Activated naive CD4-positive, alpha-beta T cell treated with anti-CD3 and anti-CD28 coated beads for 36 hours (primary cell): ENCODE measurements at regions not wholly inside any gene's neighbourhood (a gene's known extent, or its start where the extent isn't known, plus 50 kb on each side); places are given as distances from the start of the nearest gene placed in this dataset.

Experiments used
- CTCF ChIA-PET: fragments of 350-600 bp; sonication (Branson Sonifier 250); formaldehyde crosslinking; loops from one replicate; lab custom pipeline; 2021; ENCODE audit warnings: antibody characterized with exemption; lab: Charles Lee
- DNase-seq: peaks from one replicate; pipeline ENCODE4 v3.0.0-alpha.2; 2020
- H3K27ac Mint-ChIP-seq: one replicate; pipeline ENCODE4 v1.8.0; 2021; ENCODE audit warnings: mild to moderate bottlenecking, mixed read lengths
- H3K27me3 Mint-ChIP-seq: one replicate; pipeline ENCODE4 v1.8.0; 2021; ENCODE audit warnings: low read depth, mixed read lengths
- H3K36me3 Mint-ChIP-seq: one replicate; pipeline ENCODE4 v1.8.0; 2021; ENCODE audit warnings: low read depth, mixed read lengths
- H3K4me1 Mint-ChIP-seq: one replicate; pipeline ENCODE4 v1.8.0; 2021; ENCODE audit warnings: low read depth, mixed read lengths
- H3K4me3 Mint-ChIP-seq: one replicate; pipeline ENCODE4 v1.8.0; 2021; ENCODE audit warnings: mild to moderate bottlenecking, moderate library complexity, mixed read lengths
- H3K9me3 Mint-ChIP-seq: one replicate; pipeline ENCODE4 v1.8.0; 2021; ENCODE audit warnings: mixed read lengths
- intact Hi-C: fragments of 100-400 bp; cut with micrococcal nuclease; formaldehyde crosslinking; loops from one replicate; pipeline ENCODE4 v1.15.1; 2023

GRCh38 chr3:27628026-27628750, 93.9 kb downstream of the EOMES start:
- Mint-ChIP-seq H3K27ac (no peak overlapping the region), H3K36me3 (no peaks in the 10 kb centered on the region), H3K4me3 (no peak overlapping the region), H3K27me3 (no peaks in the 10 kb centered on the region), H3K4me1 (peaks cover 21% of the 10 kb centered on the region), H3K9me3 (no peaks in the 10 kb centered on the region)
- intact Hi-C loops, result no loop called here
- CTCF ChIA-PET, result interaction anchor here (1.5 kb wide), 1 partner anchor 53 kb away, joined by 3 read pairs; no protein-coding TSS in a partner anchor
- DNase-seq, result no peak

- peaks cover 17% of the 10 kb centered on the region for H3K4me1 Mint-ChIP-seq
- no peak overlapping the region for H3K27ac Mint-ChIP-seq
- no peaks in the 10 kb centered on the region for H3K36me3 Mint-ChIP-seq
- H3K27me3 Mint-ChIP-seq, result no peaks in the 10 kb centered on the region
- DNase-seq, result no peak
- intact Hi-C loops, result no loop called here
- no peak overlapping the region for H3K4me3 Mint-ChIP-seq
- H3K9me3 Mint-ChIP-seq, result no peaks in the 10 kb centered on the region
- CTCF ChIA-PET, result no interaction called here
Observed at GRCh38 chr3:27626596-27627118, 95.5 kb downstream of the EOMES start.

- Mint-ChIP-seq H3K4me1 (peaks cover 14% of the 10 kb centered on the region), H3K9me3 (no peaks in the 10 kb centered on the region), H3K36me3 (no peaks in the 10 kb centered on the region), H3K27ac (no peak overlapping the region), H3K27me3 (no peaks in the 10 kb centered on the region), H3K4me3 (no peak overlapping the region)
- intact Hi-C loops, result no loop called here
- DNase-seq, result no peak
- CTCF ChIA-PET, result no interaction called here
Observed at GRCh38 chr3:27625864-27626263, 96.3 kb downstream of the EOMES start.

GRCh38 chr3:27623085-27623753, 98.9 kb downstream of the EOMES start:
- Mint-ChIP-seq H3K36me3 (no peaks in the 10 kb centered on the region), H3K27me3 (no peaks in the 10 kb centered on the region), H3K9me3 (no peaks in the 10 kb centered on the region), H3K27ac (no peak overlapping the region), H3K4me3 (no peak overlapping the region), H3K4me1 (peaks cover 9% of the 10 kb centered on the region)
- intact Hi-C loops, result no loop called here
- no peak for DNase-seq
- CTCF ChIA-PET, result no interaction called here

GRCh38 chr3:27617552-27617951, 104.6 kb downstream of the EOMES start:
- no peaks in the 10 kb centered on the region for H3K27me3 Mint-ChIP-seq
- H3K9me3 Mint-ChIP-seq, result peaks cover 12% of the 10 kb centered on the region
- peaks cover 2% of the 10 kb centered on the region for H3K36me3 Mint-ChIP-seq
- H3K4me1 Mint-ChIP-seq, result no peaks in the 10 kb centered on the region
- no peak overlapping the region for H3K4me3 Mint-ChIP-seq
- intact Hi-C loops, result no loop called here
- CTCF ChIA-PET, result no interaction called here
- H3K27ac Mint-ChIP-seq, result no peak overlapping the region
- no peak for DNase-seq

GRCh38 chr3:27616031-27616430, 106.1 kb downstream of the EOMES start:
- Mint-ChIP-seq H3K27me3 (no peaks in the 10 kb centered on the region), H3K27ac (no peak overlapping the region), H3K4me1 (no peaks in the 10 kb centered on the region), H3K36me3 (peaks cover 2% of the 10 kb centered on the region), H3K9me3 (peaks cover 12% of the 10 kb centered on the region), H3K4me3 (no peak overlapping the region)
- no peak for DNase-seq
- CTCF ChIA-PET, result interaction anchor here (0.6 kb wide), 1 partner anchor 47 kb away, joined by 6 read pairs; no protein-coding TSS in a partner anchor
- intact Hi-C loops, result no loop called here

GRCh38 chr3:27615555-27615954, 106.6 kb downstream of the EOMES start:
- peaks cover 12% of the 10 kb centered on the region for H3K9me3 Mint-ChIP-seq
- intact Hi-C loops, result no loop called here
- no peaks in the 10 kb centered on the region for H3K4me1 Mint-ChIP-seq
- H3K36me3 Mint-ChIP-seq, result peaks cover 2% of the 10 kb centered on the region
- no peak overlapping the region for H3K4me3 Mint-ChIP-seq
- no peak overlapping the region for H3K27ac Mint-ChIP-seq
- H3K27me3 Mint-ChIP-seq, result no peaks in the 10 kb centered on the region
- no peak for DNase-seq
- CTCF ChIA-PET, result interaction anchor here (0.6 kb wide), 1 partner anchor 47 kb away, joined by 6 read pairs; no protein-coding TSS in a partner anchor

GRCh38 chr3:27614592-27614991, 107.5 kb downstream of the EOMES start:
- Mint-ChIP-seq H3K9me3 (peaks cover 12% of the 10 kb centered on the region), H3K36me3 (peaks cover 2% of the 10 kb centered on the region), H3K4me1 (no peaks in the 10 kb centered on the region), H3K4me3 (no peak overlapping the region), H3K27me3 (no peaks in the 10 kb centered on the region), H3K27ac (no peak overlapping the region)
- CTCF ChIA-PET, result no interaction called here
- no peak for DNase-seq
- intact Hi-C loops, result no loop called here

- no peak overlapping the region for H3K4me3 Mint-ChIP-seq
- no peak overlapping the region for H3K27ac Mint-ChIP-seq
- peaks cover 2% of the 10 kb centered on the region for H3K36me3 Mint-ChIP-seq
- no peaks in the 10 kb centered on the region for H3K27me3 Mint-ChIP-seq
- intact Hi-C loops, result no loop called here
- no peaks in the 10 kb centered on the region for H3K4me1 Mint-ChIP-seq
- CTCF ChIA-PET, result no interaction called here
- DNase-seq, result no peak
- peaks cover 12% of the 10 kb centered on the region for H3K9me3 Mint-ChIP-seq
Observed at GRCh38 chr3:27613846-27614500, 108.2 kb downstream of the EOMES start.

- Mint-ChIP-seq H3K9me3 (peaks cover 12% of the 10 kb centered on the region), H3K27me3 (no peaks in the 10 kb centered on the region), H3K4me3 (no peak overlapping the region), H3K27ac (no peak overlapping the region), H3K36me3 (peaks cover 2% of the 10 kb centered on the region), H3K4me1 (no peaks in the 10 kb centered on the region)
- intact Hi-C loops, result no loop called here
- DNase-seq, result no peak
- CTCF ChIA-PET, result no interaction called here
Observed at GRCh38 chr3:27610800-27611525, 111.2 kb downstream of the EOMES start.

GRCh38 chr3:27607370-27607769, 114.8 kb downstream of the EOMES start:
- H3K36me3 Mint-ChIP-seq, result no peaks in the 10 kb centered on the region
- H3K27me3 Mint-ChIP-seq, result no peaks in the 10 kb centered on the region
- no peak overlapping the region for H3K27ac Mint-ChIP-seq
- CTCF ChIA-PET, result no interaction called here
- H3K4me3 Mint-ChIP-seq, result no peak overlapping the region
- DNase-seq, result no peak
- no peaks in the 10 kb centered on the region for H3K4me1 Mint-ChIP-seq
- peaks cover under 1% of the 10 kb centered on the region for H3K9me3 Mint-ChIP-seq
- intact Hi-C loops, result no loop called here

GRCh38 chr3:27606537-27606936, 115.6 kb downstream of the EOMES start:
- H3K9me3 Mint-ChIP-seq, result peaks cover 4% of the 10 kb centered on the region
- H3K27me3 Mint-ChIP-seq, result no peaks in the 10 kb centered on the region
- intact Hi-C loops, result no loop called here
- H3K4me3 Mint-ChIP-seq, result no peak overlapping the region
- no peaks in the 10 kb centered on the region for H3K36me3 Mint-ChIP-seq
- no peak overlapping the region for H3K27ac Mint-ChIP-seq
- CTCF ChIA-PET, result interaction anchor here (0.5 to 0.9 kb wide), 2 partner anchors 13 to 26 kb away, joined by 3 to 4 read pairs; no protein-coding TSS in a partner anchor
- no peak for DNase-seq
- no peaks in the 10 kb centered on the region for H3K4me1 Mint-ChIP-seq
